HCT116 (cell line): ENCODE measurements at regions not wholly inside any gene's neighbourhood (a gene's known extent, or its start where the extent isn't known, plus 50 kb on each side); places are given as distances from the start of the nearest gene placed in this dataset.
"Not testable (repeated sequence)": the region's sequence is repeated elsewhere in the genome, so short reads cannot be mapped to it uniquely, and the experiment has no call there.

ENCODE experiments used
- ATAC-seq: fragments of 200-7000 bp; cut with Tn5 transposase; 2 replicates; pipeline ENCODE4 v1.9.1; 2020; ENCODE audit warnings: mild to moderate bottlenecking, moderate library complexity
- BruUV-seq: library from RNA; stranded (reverse); fragments of 400-500 nt; replicated peaks from 2 replicates; lab custom pipeline; 2021; lab: Mats Ljungman, UMichigan
- CTCF ChIA-PET: fragments of 300-600 bp; sonication (Branson Sonifier 250); formaldehyde crosslinking; loops from one replicate; lab custom pipeline; 2021; ENCODE audit warnings: antibody characterized with exemption; lab: Charles Lee
- POLR2A ChIA-PET: fragments of 300-600, 350-600 bp; sonication (Branson Sonifier 250); formaldehyde crosslinking; loops from one replicate; lab custom pipeline; 2021; ENCODE audit warnings: antibody characterized with exemption; lab: Charles Lee
- RAD21 ChIA-PET, 2 experiments: fragments of 300-600 bp; sonication (Branson Sonifier 250); formaldehyde crosslinking; loops; one replicate each; lab custom pipeline; 2023; ENCODE audit warnings: low total read pairs in 2 of 2; ENCODE audit not compliant: uncharacterized antibody in 2 of 2, unreplicated experiment in 2 of 2, low non-redundant PET in 1 of 2; lab: Charles Lee
- DNase-seq: peaks from one replicate; pipeline ENCODE4 v3.0.0-alpha.2; 2010; ENCODE audit warnings: low read depth, low spot score
- H2AFZ ChIP-seq: fragments of 200-600 bp; shearing (Covaris generic), sonication (generic); 2 replicates; pipeline ENCODE4 v1.6.1; 2017; ENCODE audit warnings: low read depth, mixed run types, mixed read lengths, antibody characterized with exemption, low read length; ENCODE audit not compliant: poor library complexity, severe bottlenecking
- H3K27ac ChIP-seq: 2 replicates; pipeline ENCODE4 v1.5.1; 2012; ENCODE audit warnings: low read depth, low read length
- H3K27me3 ChIP-seq: fragments of 200-600 bp; sonication (generic); 2 replicates; pipeline ENCODE4 v1.6.1; 2016; ENCODE audit warnings: mixed run types, low read length, mixed read lengths; ENCODE audit not compliant: insufficient read depth
- H3K36me3 ChIP-seq, 2 experiments: fragments of 200-500 bp in 1 of 2; fragments of 200-600 bp in 1 of 2; sonication (Bioruptor generic) in 1 of 2; sonication (generic) in 1 of 2; 2 replicates each; pipeline versions ENCODE4 v1.5.1 to v1.6.1; 2014 to 2016; ENCODE audit warnings: low read length in 2 of 2, inconsistent platforms in 1 of 2, mixed read lengths in 1 of 2, mixed run types in 1 of 2; ENCODE audit not compliant: insufficient read depth in 2 of 2, control insufficient read depth in 1 of 2
- H3K4me1 ChIP-seq, 2 experiments: fragments of 200-600 bp in 1 of 2; sonication (generic) in 1 of 2; 2 replicates each; pipeline versions ENCODE4 v1.5.1 to v1.6.1; 2012 to 2017; ENCODE audit warnings: low read length in 2 of 2, inconsistent platforms in 1 of 2, mild to moderate bottlenecking in 1 of 2, mixed read lengths in 1 of 2, mixed run types in 1 of 2, moderate library complexity in 1 of 2; ENCODE audit not compliant: insufficient read depth in 2 of 2, control insufficient read depth in 1 of 2
- H3K4me2 ChIP-seq: fragments of 200-600 bp; sonication (generic); 2 replicates; pipeline ENCODE4 v1.6.1; 2017; ENCODE audit warnings: mixed run types, low read length, mixed read lengths
- H3K4me3 ChIP-seq, 2 experiments: fragments of 200-600 bp in 1 of 2; sonication (generic) in 1 of 2; replicated peaks in 1 of 2; 2 replicates each; pipeline ENCODE4 v1.5.1; 2011 to 2016; ENCODE audit warnings: low read length in 2 of 2, control low read depth in 1 of 2, low read depth in 1 of 2, mild to moderate bottlenecking in 1 of 2, mixed read lengths in 1 of 2, mixed run types in 1 of 2
- H3K79me2 ChIP-seq: fragments of 200-600 bp; sonication (generic); 2 replicates; pipeline ENCODE4 v1.6.1; 2017; ENCODE audit warnings: mild to moderate bottlenecking, mixed run types, low read length, moderate library complexity, mixed read lengths; ENCODE audit not compliant: insufficient read depth
- H3K9ac ChIP-seq: fragments of 200-600 bp; sonication (generic); 2 replicates; pipeline ENCODE4 v1.6.1; 2016; ENCODE audit warnings: low read length, mixed read lengths
- H3K9me2 ChIP-seq: fragments of 200-600 bp; sonication (generic), shearing (Covaris generic); 2 replicates; pipeline ENCODE4 v1.6.1; 2017; ENCODE audit warnings: mixed run types, mild to moderate bottlenecking, moderate library complexity; ENCODE audit not compliant: insufficient read depth
- H3K9me3 ChIP-seq, 2 experiments: fragments of 200-500 bp in 1 of 2; fragments of 200-600 bp in 1 of 2; sonication (Bioruptor generic) in 1 of 2; sonication (generic) in 1 of 2; 2 replicates each; pipeline ENCODE4 v1.6.1; 2014 to 2017; ENCODE audit warnings: low read length in 2 of 2, mixed read lengths in 2 of 2, inconsistent platforms in 1 of 2, low read depth in 1 of 2, mild to moderate bottlenecking in 1 of 2, mixed run types in 1 of 2, moderate library complexity in 1 of 2; ENCODE audit not compliant: control insufficient read depth in 1 of 2, insufficient read depth in 1 of 2
- H4K20me1 ChIP-seq: fragments of 200-600 bp; sonication (generic), shearing (Covaris generic); 2 replicates; pipeline ENCODE4 v1.6.1; 2017; ENCODE audit warnings: mixed run types, mild to moderate bottlenecking, moderate library complexity; ENCODE audit not compliant: insufficient read depth
- ELF1 ChIP-seq: IDR thresholded peaks from 2 replicates; pipeline ENCODE4 v1.6.1; 2012; ENCODE audit warnings: low read depth, borderline replicate concordance
- FOSL1 ChIP-seq: IDR thresholded peaks from 2 replicates; pipeline ENCODE4 v1.6.1; 2012; ENCODE audit warnings: low read depth
- JUND ChIP-seq: IDR thresholded peaks from 2 replicates; pipeline ENCODE4 v1.6.1; 2012
- POLR2AphosphoS5 ChIP-seq: IDR thresholded peaks from 2 replicates; pipeline ENCODE4 v1.6.1; 2011; ENCODE audit warnings: mild to moderate bottlenecking, low read depth, low read length, moderate library complexity
- SP1 ChIP-seq: IDR thresholded peaks from 2 replicates; pipeline ENCODE4 v1.6.1; 2012; ENCODE audit warnings: low read depth
- TCF7L2 ChIP-seq: IDR thresholded peaks from 2 replicates; pipeline ENCODE4 v1.7.0; 2011; ENCODE audit warnings: borderline replicate concordance, inconsistent platforms; ENCODE audit not compliant: insufficient read depth, insufficient read length; ENCODE audit errors: extremely low read depth
- YY1 ChIP-seq: IDR thresholded peaks from 2 replicates; pipeline ENCODE4 v1.6.1; 2011; ENCODE audit warnings: low read length, low read depth, moderate library complexity, mild to moderate bottlenecking; ENCODE audit not compliant: insufficient replicate concordance; ENCODE audit errors: extremely low read depth
- ZNF274 ChIP-seq: fragments of 200-500 bp; sonication (Bioruptor generic); IDR thresholded peaks from 2 replicates; pipeline ENCODE4 v1.6.1; 2014; ENCODE audit warnings: mild to moderate bottlenecking, low read depth, low read length, inconsistent platforms
- intact Hi-C: fragments of 100-400 bp; cut with micrococcal nuclease; formaldehyde crosslinking; loops from 2 replicates; pipeline ENCODE4 v1.10.0; 2022
- TF ChIP-seq, protein P1 (sequence below): IDR thresholded peaks from 2 replicates; pipeline ENCODE4 v1.6.1; 2012; ENCODE audit warnings: low read depth

DNA sequence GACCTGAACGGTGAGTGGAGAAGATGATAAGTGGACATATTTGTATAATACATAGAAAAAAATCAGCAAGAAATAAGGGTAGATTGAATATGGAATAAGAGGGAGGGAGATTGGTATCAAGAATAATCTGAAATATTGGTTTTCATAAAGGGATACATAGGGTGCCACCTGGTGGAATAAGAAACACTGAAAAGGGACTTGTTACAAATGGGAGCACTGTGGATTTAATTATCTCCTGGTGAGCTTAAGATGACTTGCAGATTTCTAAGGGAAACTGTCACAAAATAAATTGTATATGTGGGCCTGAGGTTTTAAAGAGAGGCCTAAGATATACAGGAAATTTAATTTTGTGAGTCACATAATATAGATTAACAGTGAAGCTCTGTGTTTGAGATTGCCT lies 1403.5 kb upstream of the CDH18 start:
- intact Hi-C loops, result no loop called here

DNA sequence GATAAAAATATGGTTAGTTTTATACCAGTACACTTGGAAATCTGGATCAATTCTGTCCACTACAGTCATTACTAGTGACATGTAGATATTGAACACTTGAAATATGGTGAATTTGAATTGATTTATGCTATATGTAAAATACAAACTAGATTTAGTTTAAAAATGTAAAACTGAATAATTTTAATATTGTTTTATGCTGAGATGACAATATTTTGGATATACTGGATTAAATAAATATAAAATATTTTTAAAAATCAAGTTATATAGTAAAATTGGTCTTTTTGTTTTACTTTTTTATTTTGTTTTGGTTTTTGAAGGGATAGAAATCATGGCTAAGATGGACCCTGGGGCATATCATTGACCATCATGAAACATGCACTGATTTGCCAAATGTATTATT lies 1372.8 kb upstream of the CDH18 start:
- H3K27ac ChIP-seq, H4K20me1 ChIP-seq, H3K9me2 ChIP-seq, H3K4me3 ChIP-seq, H3K9me3 ChIP-seq, H3K9ac ChIP-seq, H2AFZ ChIP-seq, DNase-seq, H3K27me3 ChIP-seq, H3K4me1 ChIP-seq, BruUV-seq, POLR2A ChIA-PET, H3K4me2 ChIP-seq, ATAC-seq, H3K79me2 ChIP-seq, RAD21 ChIA-PET, H3K36me3 ChIP-seq, CTCF ChIA-PET, intact Hi-C loops: not testable (repeated sequence)

More for the DNA sequence above, 1403.5 kb upstream of the CDH18 start:
- Histone ChIP-seq H3K9me3 (peaks cover 0 to 21% of the 10 kb centered on the region in 2 experiments; a peak in 2 of 4 replicates), H2AFZ (no peak overlapping the region), H3K4me1 (no peaks in the 10 kb centered on the region), H3K36me3 (no peaks in the 10 kb centered on the region), H3K79me2 (no peaks in the 10 kb centered on the region), H3K9ac (no peak overlapping the region), H4K20me1 (no peaks in the 10 kb centered on the region), H3K9me2 (no peaks in the 10 kb centered on the region), H3K27me3 (no peaks in the 10 kb centered on the region), H3K27ac (no peak overlapping the region), H3K4me3 (no peak overlapping the region), H3K4me2 (no peak overlapping the region)
- DNase-seq, result no peak
- RAD21 ChIA-PET, result no interaction called here
- TF ChIP-seq POLR2AphosphoS5 (no peak), YY1 (no peak), ELF1 (no peak), TCF7L2 (no peak), JUND (no peak), ZNF274 (no peak), SP1 (no peak), FOSL1 (no peak)
- TF ChIP-seq, protein P1, sequence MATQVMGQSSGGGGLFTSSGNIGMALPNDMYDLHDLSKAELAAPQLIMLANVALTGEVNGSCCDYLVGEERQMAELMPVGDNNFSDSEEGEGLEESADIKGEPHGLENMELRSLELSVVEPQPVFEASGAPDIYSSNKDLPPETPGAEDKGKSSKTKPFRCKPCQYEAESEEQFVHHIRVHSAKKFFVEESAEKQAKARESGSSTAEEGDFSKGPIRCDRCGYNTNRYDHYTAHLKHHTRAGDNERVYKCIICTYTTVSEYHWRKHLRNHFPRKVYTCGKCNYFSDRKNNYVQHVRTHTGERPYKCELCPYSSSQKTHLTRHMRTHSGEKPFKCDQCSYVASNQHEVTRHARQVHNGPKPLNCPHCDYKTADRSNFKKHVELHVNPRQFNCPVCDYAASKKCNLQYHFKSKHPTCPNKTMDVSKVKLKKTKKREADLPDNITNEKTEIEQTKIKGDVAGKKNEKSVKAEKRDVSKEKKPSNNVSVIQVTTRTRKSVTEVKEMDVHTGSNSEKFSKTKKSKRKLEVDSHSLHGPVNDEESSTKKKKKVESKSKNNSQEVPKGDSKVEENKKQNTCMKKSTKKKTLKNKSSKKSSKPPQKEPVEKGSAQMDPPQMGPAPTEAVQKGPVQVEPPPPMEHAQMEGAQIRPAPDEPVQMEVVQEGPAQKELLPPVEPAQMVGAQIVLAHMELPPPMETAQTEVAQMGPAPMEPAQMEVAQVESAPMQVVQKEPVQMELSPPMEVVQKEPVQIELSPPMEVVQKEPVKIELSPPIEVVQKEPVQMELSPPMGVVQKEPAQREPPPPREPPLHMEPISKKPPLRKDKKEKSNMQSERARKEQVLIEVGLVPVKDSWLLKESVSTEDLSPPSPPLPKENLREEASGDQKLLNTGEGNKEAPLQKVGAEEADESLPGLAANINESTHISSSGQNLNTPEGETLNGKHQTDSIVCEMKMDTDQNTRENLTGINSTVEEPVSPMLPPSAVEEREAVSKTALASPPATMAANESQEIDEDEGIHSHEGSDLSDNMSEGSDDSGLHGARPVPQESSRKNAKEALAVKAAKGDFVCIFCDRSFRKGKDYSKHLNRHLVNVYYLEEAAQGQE, result no peak
- CTCF ChIA-PET, result no interaction called here
- POLR2A ChIA-PET, result no interaction called here
- no TSS peak for BruUV-seq
- no peak for ATAC-seq

DNA sequence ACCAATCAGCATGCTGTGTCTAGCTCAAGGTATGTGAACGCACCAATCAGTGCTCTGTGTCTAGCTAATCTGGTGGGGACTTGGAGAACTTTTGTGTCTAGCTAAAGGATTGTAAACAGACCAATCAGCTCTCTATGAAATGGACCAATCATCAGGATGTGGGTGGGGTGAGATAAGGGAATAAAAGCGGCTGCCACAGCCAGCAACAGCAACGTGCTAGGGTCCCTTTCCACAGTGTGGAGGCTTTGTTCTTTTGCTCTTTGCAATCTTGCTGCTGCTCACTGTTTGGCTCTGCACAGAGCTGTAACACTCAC lies 1353.9 kb upstream of the CDH18 start:
- DNase-seq, RAD21 ChIA-PET, intact Hi-C loops, H3K4me1 ChIP-seq, H3K4me2 ChIP-seq, POLR2A ChIA-PET, BruUV-seq, H2AFZ ChIP-seq, H4K20me1 ChIP-seq, H3K27me3 ChIP-seq, ATAC-seq, H3K9me3 ChIP-seq, H3K9me2 ChIP-seq, H3K27ac ChIP-seq, H3K9ac ChIP-seq, CTCF ChIA-PET, H3K79me2 ChIP-seq, H3K36me3 ChIP-seq, H3K4me3 ChIP-seq: not testable (repeated sequence)
